Glutamatergic neuron (in vitro differentiated cells): ENCODE measurements at regions not wholly inside any gene's neighbourhood (a gene's known extent, or its start where the extent isn't known, plus 50 kb on each side); places are given as distances from the start of the nearest gene placed in this dataset.

Experiments used
- DNase-seq: peaks from one replicate; pipeline ENCODE4 v3.0.0; 2022
- H3K27ac Mint-ChIP-seq: one replicate; pipeline ENCODE4 v1.8.0; 2020; ENCODE audit warnings: mild to moderate bottlenecking, mixed read lengths, inconsistent platforms; ENCODE audit not compliant: unreplicated experiment
- H3K27me3 Mint-ChIP-seq: one replicate; pipeline ENCODE4 v1.8.0; 2020; ENCODE audit warnings: mild to moderate bottlenecking, moderate library complexity, mixed read lengths, inconsistent platforms; ENCODE audit not compliant: unreplicated experiment
- H3K36me3 Mint-ChIP-seq: one replicate; pipeline ENCODE4 v1.8.0; 2020; ENCODE audit warnings: mild to moderate bottlenecking, mixed read lengths, inconsistent platforms; ENCODE audit not compliant: unreplicated experiment
- H3K4me1 Mint-ChIP-seq: one replicate; pipeline ENCODE4 v1.8.0; 2020; ENCODE audit warnings: mild to moderate bottlenecking, low read depth, mixed read lengths, inconsistent platforms; ENCODE audit not compliant: unreplicated experiment
- H3K4me3 Mint-ChIP-seq: one replicate; pipeline ENCODE4 v1.8.0; 2020; ENCODE audit warnings: mild to moderate bottlenecking, mixed read lengths, inconsistent platforms; ENCODE audit not compliant: unreplicated experiment
- H3K9me3 Mint-ChIP-seq: one replicate; pipeline ENCODE4 v1.8.0; 2020; ENCODE audit warnings: mild to moderate bottlenecking, moderate library complexity, mixed read lengths, inconsistent platforms; ENCODE audit not compliant: unreplicated experiment
- CTCF ChIP-seq: fragments of 200-600 bp; sonication (generic); IDR thresholded peaks from one replicate; pipeline ENCODE4 v1.5.0; 2021; ENCODE audit not compliant: partially characterized antibody, unreplicated experiment

- Mint-ChIP-seq H3K9me3 (no peaks in the 10 kb centered on the region), H3K27me3 (no peaks in the 10 kb centered on the region), H3K36me3 (no peaks in the 10 kb centered on the region), H3K4me3 (no peak overlapping the region), H3K27ac (no peak overlapping the region), H3K4me1 (peaks cover 2% of the 10 kb centered on the region)
- no peak for DNase-seq
- TF ChIP-seq CTCF: no peak
Measured at GRCh38 chr5:67405755-67406154, 209.2 kb upstream of the CD180 start.

- H3K9me3 Mint-ChIP-seq: no peaks in the 10 kb centered on the region
- DNase-seq: no peak
- TF ChIP-seq CTCF: no peak
- no peaks in the 10 kb centered on the region for H3K36me3 Mint-ChIP-seq
- peaks cover 2% of the 10 kb centered on the region for H3K4me1 Mint-ChIP-seq
- no peaks in the 10 kb centered on the region for H3K27me3 Mint-ChIP-seq
- H3K4me3 Mint-ChIP-seq: no peak overlapping the region
- H3K27ac Mint-ChIP-seq: no peak overlapping the region
Measured at GRCh38 chr5:67405101-67405364, 208.4 kb upstream of the CD180 start.

GRCh38 chr5:67404256-67405100 is 207.9 kb upstream of the CD180 start:
- no peak overlapping the region for H3K4me3 Mint-ChIP-seq
- H3K9me3 Mint-ChIP-seq: no peaks in the 10 kb centered on the region
- no peak overlapping the region for H3K27ac Mint-ChIP-seq
- TF ChIP-seq CTCF: no peak
- H3K36me3 Mint-ChIP-seq: no peaks in the 10 kb centered on the region
- H3K27me3 Mint-ChIP-seq: no peaks in the 10 kb centered on the region
- H3K4me1 Mint-ChIP-seq: peaks cover 2% of the 10 kb centered on the region
- DNase-seq: no peak

GRCh38 chr5:67402526-67402925 is 205.9 kb upstream of the CD180 start:
- no peaks in the 10 kb centered on the region for H3K27me3 Mint-ChIP-seq
- H3K27ac Mint-ChIP-seq: no peak overlapping the region
- DNase-seq: no peak
- peaks cover 2% of the 10 kb centered on the region for H3K4me1 Mint-ChIP-seq
- TF ChIP-seq CTCF: no peak
- no peak overlapping the region for H3K4me3 Mint-ChIP-seq
- H3K9me3 Mint-ChIP-seq: peaks cover 2% of the 10 kb centered on the region
- H3K36me3 Mint-ChIP-seq: no peaks in the 10 kb centered on the region

GRCh38 chr5:67401172-67401571 is 204.6 kb upstream of the CD180 start:
- no peak overlapping the region for H3K4me3 Mint-ChIP-seq
- H3K27me3 Mint-ChIP-seq: no peaks in the 10 kb centered on the region
- H3K36me3 Mint-ChIP-seq: no peaks in the 10 kb centered on the region
- TF ChIP-seq CTCF: no peak
- peaks cover 2% of the 10 kb centered on the region for H3K9me3 Mint-ChIP-seq
- no peak overlapping the region for H3K27ac Mint-ChIP-seq
- no peak for DNase-seq
- H3K4me1 Mint-ChIP-seq: peaks cover 2% of the 10 kb centered on the region
